Parathyroid adenoma (tissue), 2 donors: ENCODE measurements at regions not wholly inside any gene's neighbourhood (a gene's known extent, or its start where the extent isn't known, plus 50 kb on each side); places are given as distances from the start of the nearest gene placed in this dataset.

Source experiments
- H2AFZ ChIP-seq: fragments of 300-600 bp; sonication (generic); one replicate; pipeline ENCODE4 v1.7.0; 2017; ENCODE audit warnings: antibody characterized with exemption, mild to moderate bottlenecking
- H3K27ac ChIP-seq: fragments of 300-600 bp; sonication (generic); one replicate; pipeline ENCODE4 v1.7.0; 2017
- H3K27me3 ChIP-seq: fragments of 300-600 bp; sonication (generic); one replicate; pipeline ENCODE4 v1.7.0; 2017; ENCODE audit warnings: low read length; ENCODE audit not compliant: control insufficient read depth, insufficient read depth
- H3K36me3 ChIP-seq: fragments of 300-600 bp; sonication (generic); one replicate; pipeline ENCODE4 v1.7.0; 2017; ENCODE audit warnings: low read length; ENCODE audit not compliant: control insufficient read depth, insufficient read depth
- H3K4me1 ChIP-seq: fragments of 300-600 bp; sonication (generic); one replicate; pipeline ENCODE4 v1.7.0; 2017; ENCODE audit warnings: control low read depth
- H3K4me2 ChIP-seq: fragments of 300-600 bp; sonication (generic); one replicate; pipeline ENCODE4 v1.7.0; 2017; ENCODE audit warnings: low read length
- H3K4me3 ChIP-seq: fragments of 300-600 bp; sonication (generic); one replicate; pipeline ENCODE4 v1.7.0; 2017; ENCODE audit warnings: low read depth, low read length
- H3K79me2 ChIP-seq: fragments of 300-600 bp; sonication (generic); one replicate; pipeline ENCODE4 v1.7.0; 2017; ENCODE audit warnings: control low read depth
- H3K9ac ChIP-seq: fragments of 300-600 bp; sonication (generic); one replicate; pipeline ENCODE4 v1.7.0; 2017; ENCODE audit warnings: mild to moderate bottlenecking
- H3K9me3 ChIP-seq: fragments of 300-600 bp; sonication (generic); one replicate; pipeline ENCODE4 v1.7.0; 2017; ENCODE audit warnings: low read length; ENCODE audit not compliant: control insufficient read depth
- TF ChIP-seq, protein P1 (sequence below): fragments of 300-600 bp; sonication (generic); IDR thresholded peaks from one replicate; pipeline ENCODE4 v1.7.0; 2017; ENCODE audit warnings: antibody characterized with exemption, mild to moderate bottlenecking
- donor health status: primary hyperparathyroidism.

DNA sequence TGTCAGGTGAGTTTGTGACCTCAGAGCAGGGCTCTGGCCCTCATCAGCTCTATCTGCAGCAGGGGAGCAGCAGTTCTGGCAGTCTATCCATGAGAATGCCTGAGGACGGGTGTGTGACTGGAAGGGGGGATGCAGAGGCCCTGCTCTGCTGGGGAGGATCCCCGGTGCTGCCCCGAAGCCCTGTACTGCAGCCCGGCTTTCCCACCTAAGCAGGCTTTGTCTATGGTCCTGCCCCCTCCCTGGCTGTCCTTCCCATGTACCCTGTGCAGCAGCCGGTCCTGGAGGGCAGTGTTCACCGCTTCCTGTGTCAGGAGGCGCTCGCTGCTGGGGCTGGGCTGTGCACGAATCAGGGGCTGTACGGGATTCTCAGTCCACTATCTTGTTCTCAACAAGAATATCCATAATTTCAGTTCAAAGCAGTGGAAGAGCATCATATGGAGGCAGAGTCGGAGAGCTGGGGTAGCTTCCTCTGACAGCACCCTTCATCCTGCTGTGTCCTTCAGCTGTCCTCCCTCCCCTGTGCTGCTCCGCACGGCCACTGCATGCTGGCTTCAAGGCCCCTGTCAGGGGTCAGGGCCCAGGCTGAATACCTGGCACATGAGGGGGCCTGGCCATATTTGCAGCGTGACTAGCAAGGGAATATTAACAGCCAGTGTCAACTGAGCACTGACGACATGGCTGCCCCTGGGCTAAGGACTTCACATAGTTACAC lies 125.2 kb downstream of the CTTN start:
- Histone ChIP-seq H3K4me2 (no peak overlapping the region), H3K9me3 (no peaks in the 10 kb centered on the region), H3K4me3 (no peak overlapping the region), H3K4me1 (peaks cover 2% of the 10 kb centered on the region), H3K27me3 (no peaks in the 10 kb centered on the region), H2AFZ (no peak overlapping the region), H3K27ac (no peak overlapping the region), H3K9ac (no peak overlapping the region), H3K79me2 (no peaks in the 10 kb centered on the region), H3K36me3 (no peaks in the 10 kb centered on the region)
- TF ChIP-seq, protein P1, sequence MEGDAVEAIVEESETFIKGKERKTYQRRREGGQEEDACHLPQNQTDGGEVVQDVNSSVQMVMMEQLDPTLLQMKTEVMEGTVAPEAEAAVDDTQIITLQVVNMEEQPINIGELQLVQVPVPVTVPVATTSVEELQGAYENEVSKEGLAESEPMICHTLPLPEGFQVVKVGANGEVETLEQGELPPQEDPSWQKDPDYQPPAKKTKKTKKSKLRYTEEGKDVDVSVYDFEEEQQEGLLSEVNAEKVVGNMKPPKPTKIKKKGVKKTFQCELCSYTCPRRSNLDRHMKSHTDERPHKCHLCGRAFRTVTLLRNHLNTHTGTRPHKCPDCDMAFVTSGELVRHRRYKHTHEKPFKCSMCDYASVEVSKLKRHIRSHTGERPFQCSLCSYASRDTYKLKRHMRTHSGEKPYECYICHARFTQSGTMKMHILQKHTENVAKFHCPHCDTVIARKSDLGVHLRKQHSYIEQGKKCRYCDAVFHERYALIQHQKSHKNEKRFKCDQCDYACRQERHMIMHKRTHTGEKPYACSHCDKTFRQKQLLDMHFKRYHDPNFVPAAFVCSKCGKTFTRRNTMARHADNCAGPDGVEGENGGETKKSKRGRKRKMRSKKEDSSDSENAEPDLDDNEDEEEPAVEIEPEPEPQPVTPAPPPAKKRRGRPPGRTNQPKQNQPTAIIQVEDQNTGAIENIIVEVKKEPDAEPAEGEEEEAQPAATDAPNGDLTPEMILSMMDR, result no peak

DNA sequence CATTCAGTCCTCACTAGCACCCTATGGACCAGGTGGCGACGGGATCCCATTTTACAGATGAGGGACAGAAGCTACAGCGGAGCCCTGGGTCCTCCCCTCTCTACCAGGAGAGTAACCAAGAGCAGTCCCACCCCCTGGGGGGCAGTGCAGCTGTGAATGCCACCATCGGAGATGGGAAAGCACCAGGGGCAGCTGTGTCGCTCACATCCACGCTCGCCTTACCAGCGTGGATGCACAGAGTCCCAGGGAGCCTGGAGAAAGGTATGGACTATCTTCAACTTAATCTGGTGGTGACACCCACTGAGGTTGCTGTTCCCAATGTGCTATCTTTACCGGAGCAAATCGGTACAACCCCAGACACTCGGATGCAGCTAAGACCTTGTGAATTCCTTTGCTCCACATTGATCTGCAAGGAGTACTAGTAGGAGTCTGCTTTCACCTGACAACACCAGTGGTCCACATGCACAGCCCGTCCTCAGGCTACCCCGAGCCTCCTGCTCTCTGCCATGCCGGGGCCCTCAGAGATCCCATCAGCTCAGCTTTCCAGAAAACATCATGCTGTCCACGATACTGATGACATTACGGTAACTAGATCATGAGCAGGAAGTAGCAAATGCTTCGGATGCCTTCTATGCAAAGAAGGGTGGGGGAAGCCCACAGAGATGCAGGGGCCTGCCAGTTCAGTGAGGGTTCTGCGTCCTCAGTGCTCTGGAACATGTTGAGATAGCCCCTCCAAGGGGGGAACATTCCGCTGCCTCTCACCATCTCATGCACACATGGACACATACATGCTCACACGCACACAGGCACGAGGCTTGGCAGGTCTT lies 126.0 kb downstream of the CTTN start:
- TF ChIP-seq, protein P1, result no peak
- H3K4me3 ChIP-seq, result no peak overlapping the region
- H3K9me3 ChIP-seq, result no peaks in the 10 kb centered on the region
- no peaks in the 10 kb centered on the region for H3K36me3 ChIP-seq
- H2AFZ ChIP-seq, result no peak overlapping the region
- H3K79me2 ChIP-seq, result no peaks in the 10 kb centered on the region
- H3K9ac ChIP-seq, result no peak overlapping the region
- H3K4me2 ChIP-seq, result no peak overlapping the region
- no peaks in the 10 kb centered on the region for H3K27me3 ChIP-seq
- H3K27ac ChIP-seq, result no peak overlapping the region
- peaks cover 2% of the 10 kb centered on the region for H3K4me1 ChIP-seq

DNA sequence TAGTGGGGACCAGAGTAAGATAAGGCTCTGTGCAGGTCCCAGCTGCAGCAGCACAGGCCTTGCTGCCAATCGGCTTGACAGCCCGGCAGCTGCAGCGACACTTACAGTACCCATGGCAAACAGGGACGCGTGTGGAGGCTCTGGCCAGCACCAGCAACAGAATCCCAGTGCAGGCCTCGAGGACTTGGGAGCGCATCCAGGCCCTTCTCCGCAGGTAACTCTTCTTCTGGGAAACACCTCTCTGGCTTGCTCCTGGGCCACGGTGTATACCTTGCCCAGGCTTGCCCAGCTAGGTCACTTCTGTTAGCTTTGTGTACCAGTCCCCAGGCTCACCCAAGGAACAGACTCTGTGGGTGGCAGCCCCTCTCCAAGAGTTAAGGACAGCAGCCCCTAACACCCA lies 126.7 kb downstream of the CTTN start:
- no peaks in the 10 kb centered on the region for H3K79me2 ChIP-seq
- TF ChIP-seq, protein P1, result no peak
- no peak overlapping the region for H3K4me3 ChIP-seq
- H3K27me3 ChIP-seq, result no peaks in the 10 kb centered on the region
- no peaks in the 10 kb centered on the region for H3K9me3 ChIP-seq
- no peaks in the 10 kb centered on the region for H3K36me3 ChIP-seq
- H3K27ac ChIP-seq, result no peak overlapping the region
- no peak overlapping the region for H2AFZ ChIP-seq
- no peak overlapping the region for H3K9ac ChIP-seq
- H3K4me2 ChIP-seq, result no peak overlapping the region
- peaks cover 2% of the 10 kb centered on the region for H3K4me1 ChIP-seq

DNA sequence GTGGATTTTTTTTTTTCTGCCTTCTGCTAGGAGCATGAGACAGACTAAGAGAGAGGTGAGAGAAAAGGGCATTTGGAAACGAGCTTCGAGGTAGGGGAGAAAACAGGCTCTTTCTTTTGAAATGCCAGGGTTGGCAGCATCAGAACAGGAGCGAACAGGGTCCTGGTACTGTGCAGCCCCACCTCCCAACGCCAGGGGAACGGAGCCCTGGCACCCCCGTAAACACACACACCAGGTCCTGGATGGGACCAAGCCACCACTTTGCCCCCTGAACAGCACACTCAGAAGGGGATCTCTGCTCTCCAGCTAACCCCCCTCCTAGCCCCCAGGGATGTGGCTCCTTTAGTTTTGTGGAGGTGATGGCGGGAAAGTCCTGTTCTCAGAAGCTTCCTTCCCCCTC lies 127.1 kb downstream of the CTTN start:
- Histone ChIP-seq H3K4me3 (no peak overlapping the region), H3K4me2 (no peak overlapping the region), H3K27ac (no peak overlapping the region), H3K36me3 (no peaks in the 10 kb centered on the region), H2AFZ (no peak overlapping the region), H3K27me3 (no peaks in the 10 kb centered on the region), H3K9ac (no peak overlapping the region), H3K9me3 (no peaks in the 10 kb centered on the region), H3K79me2 (no peaks in the 10 kb centered on the region), H3K4me1 (peaks cover 2% of the 10 kb centered on the region)
- TF ChIP-seq, protein P1, result no peak
